SK-N-MC (cell line): ENCODE measurements at regions not wholly inside any gene's neighbourhood (a gene's known extent, or its start where the extent isn't known, plus 50 kb on each side); places are given as distances from the start of the nearest gene placed in this dataset.

Experiments
- DNase-seq: peaks from one replicate; pipeline ENCODE4 v3.0.0-alpha.2; 2011; ENCODE audit warnings: low read depth, low spot score
- H3K27ac ChIP-seq: fragments of 200-600 bp; sonication (generic); 2 replicates; pipeline ENCODE4 v1.5.1; 2016; ENCODE audit warnings: mixed run types
- H3K36me3 ChIP-seq: fragments of 200-600 bp; sonication (generic); 2 replicates; pipeline ENCODE4 v1.6.1; 2017; ENCODE audit warnings: antibody characterized with exemption, low read length, mixed read lengths; ENCODE audit not compliant: insufficient read depth
- H3K4me3 ChIP-seq: fragments of 200-600 bp; sonication (generic); 2 replicates; pipeline ENCODE4 v1.5.1; 2016
- H3K9ac ChIP-seq: fragments of 200-600 bp; sonication (generic); 2 replicates; pipeline ENCODE4 v1.8.0; 2017; ENCODE audit warnings: mixed run types, mixed read lengths; ENCODE audit not compliant: insufficient read length
- H3K9me3 ChIP-seq: fragments of 200-600 bp; sonication (generic); 2 replicates; pipeline ENCODE4 v1.6.1; 2017; ENCODE audit warnings: low read depth, mild to moderate bottlenecking, antibody characterized with exemption, low read length, moderate library complexity, mixed read lengths
- EZH2 ChIP-seq: fragments of 200-600 bp; sonication (generic); IDR thresholded peaks from one replicate; pipeline ENCODE4 v1.6.1; 2017; ENCODE audit warnings: antibody characterized with exemption
- FOXP2 ChIP-seq: optimal IDR thresholded peaks from 2 replicates; pipeline ENCODE3; 2011; ENCODE audit warnings: mild to moderate bottlenecking, moderate library complexity; ENCODE audit not compliant: insufficient read depth; ENCODE audit errors: extremely low read length, control extremely low read depth
- POLR2AphosphoS5 ChIP-seq: IDR thresholded peaks from 2 replicates; pipeline ENCODE4 v1.6.1; 2012; ENCODE audit warnings: mild to moderate bottlenecking, low read depth, low read length, borderline replicate concordance

DNA sequence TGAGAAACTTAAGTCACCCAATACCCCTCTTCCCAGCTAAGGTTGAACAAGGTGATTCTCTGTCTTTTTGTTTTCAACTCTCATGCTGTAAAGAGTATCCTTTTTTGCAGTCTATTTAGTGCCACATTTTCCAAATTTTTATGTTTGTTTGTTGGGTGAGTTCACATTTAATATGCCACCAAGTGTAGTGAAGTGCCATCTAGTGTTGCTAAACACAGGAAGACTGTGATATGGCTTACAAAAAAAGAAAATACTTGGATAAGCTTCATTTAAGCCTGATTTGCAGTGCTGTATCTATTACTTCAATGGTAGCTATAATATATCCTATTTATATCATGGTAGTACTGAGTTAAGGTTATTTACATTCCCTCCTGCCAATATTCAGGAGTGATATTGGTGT, 319.2 kb upstream of the CHORDC1 start:
- no peak for DNase-seq
- H3K36me3 ChIP-seq, result no peaks in the 10 kb centered on the region
- H3K4me3 ChIP-seq, result no peak overlapping the region
- no peak for TF ChIP-seq FOXP2
- TF ChIP-seq POLR2AphosphoS5, result no peak
- TF ChIP-seq EZH2, result no peak
- H3K9ac ChIP-seq, result no peak overlapping the region
- H3K9me3 ChIP-seq, result no peaks in the 10 kb centered on the region
- no peak overlapping the region for H3K27ac ChIP-seq

DNA sequence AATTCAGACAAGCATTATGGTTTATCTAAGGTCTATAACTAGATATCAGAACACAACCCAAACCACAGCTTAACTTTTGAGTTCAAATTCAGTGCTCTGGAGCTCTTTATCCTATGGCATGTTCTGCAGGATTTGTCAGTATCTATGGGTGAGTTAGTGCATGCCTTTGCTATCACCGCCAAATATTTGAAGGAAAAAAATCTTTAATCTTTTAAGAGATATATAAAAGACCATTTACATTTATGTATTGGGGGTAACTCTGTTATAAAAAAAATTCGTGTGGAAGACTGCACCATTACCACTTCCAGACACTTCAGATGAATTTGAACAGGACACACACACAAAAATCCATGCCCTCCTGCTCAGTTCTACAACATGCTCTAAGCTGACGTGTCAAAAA, 313.5 kb upstream of the CHORDC1 start:
- H3K36me3 ChIP-seq, result no peaks in the 10 kb centered on the region
- H3K9ac ChIP-seq, result no peak overlapping the region
- no peaks in the 10 kb centered on the region for H3K9me3 ChIP-seq
- no peak overlapping the region for H3K27ac ChIP-seq
- no peak for TF ChIP-seq FOXP2
- TF ChIP-seq EZH2, result no peak
- TF ChIP-seq POLR2AphosphoS5, result no peak
- no peak for DNase-seq
- H3K4me3 ChIP-seq, result no peak overlapping the region

DNA sequence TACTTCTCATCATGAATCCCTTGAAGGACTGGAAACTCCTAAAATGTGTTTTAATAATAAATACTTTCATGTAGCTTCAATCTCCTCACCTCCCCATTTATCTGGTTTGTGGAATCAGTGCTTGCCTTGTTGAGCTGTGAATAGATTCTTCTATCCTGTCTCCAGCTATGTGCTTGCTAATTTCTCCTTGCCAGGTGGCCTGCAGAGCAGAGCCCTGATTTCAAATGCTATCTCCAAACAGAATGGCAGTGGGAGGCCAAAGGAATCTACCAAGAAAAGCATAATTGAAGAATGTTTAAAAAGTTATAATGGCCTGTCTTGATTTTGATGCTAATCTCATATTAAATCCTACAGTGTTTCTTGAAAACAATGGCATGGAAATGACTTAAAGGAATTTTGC, 309.3 kb upstream of the CHORDC1 start:
- H3K9me3 ChIP-seq, result no peaks in the 10 kb centered on the region
- no peak for TF ChIP-seq POLR2AphosphoS5
- no peak for TF ChIP-seq EZH2
- no peak for TF ChIP-seq FOXP2
- no peaks in the 10 kb centered on the region for H3K36me3 ChIP-seq
- DNase-seq, result no peak
- H3K9ac ChIP-seq, result no peak overlapping the region
- H3K27ac ChIP-seq, result no peak overlapping the region
- H3K4me3 ChIP-seq, result no peak overlapping the region

DNA sequence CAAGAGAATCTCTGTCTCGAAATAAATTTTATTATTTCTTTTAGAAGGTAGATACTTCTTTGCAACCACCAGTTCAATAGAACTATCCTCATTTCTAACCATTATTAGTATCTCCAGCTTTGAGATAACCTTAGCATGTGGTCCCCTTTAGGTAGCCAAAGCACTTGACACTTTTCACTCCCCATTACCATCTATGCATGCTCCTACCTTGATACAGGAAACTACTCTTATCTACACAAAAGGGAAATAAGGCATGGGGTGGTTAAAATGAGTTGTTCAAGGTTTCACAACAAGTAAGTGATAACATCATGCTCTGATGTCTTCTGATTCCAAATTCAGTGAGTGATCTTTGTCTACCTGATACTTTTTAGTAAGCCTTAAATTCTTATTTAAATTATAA, 308.2 kb upstream of the CHORDC1 start:
- no peaks in the 10 kb centered on the region for H3K36me3 ChIP-seq
- no peaks in the 10 kb centered on the region for H3K9me3 ChIP-seq
- H3K9ac ChIP-seq, result no peak overlapping the region
- no peak overlapping the region for H3K27ac ChIP-seq
- no peak for DNase-seq
- H3K4me3 ChIP-seq, result no peak overlapping the region
- no peak for TF ChIP-seq POLR2AphosphoS5
- TF ChIP-seq EZH2, result no peak
- TF ChIP-seq FOXP2, result no peak

DNA sequence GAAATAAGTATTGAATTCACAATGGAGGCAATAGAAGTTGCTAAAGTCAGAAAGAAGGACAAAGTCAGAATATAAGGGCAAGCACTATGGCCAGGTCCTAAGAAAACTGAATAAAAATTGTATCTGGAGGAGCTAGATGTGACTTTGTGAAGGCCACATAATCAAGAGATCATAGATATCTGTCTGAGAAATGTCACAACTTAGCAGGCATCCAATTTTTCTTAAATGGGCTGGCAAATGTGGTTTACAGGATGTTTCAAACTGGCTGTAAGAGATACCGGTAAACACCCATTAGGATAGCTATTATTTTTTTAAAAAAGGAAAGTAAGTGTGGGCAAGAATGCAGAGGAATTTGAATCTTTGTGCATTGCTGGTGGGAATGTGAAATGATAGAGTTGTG, 303.1 kb upstream of the CHORDC1 start:
- no peak for DNase-seq
- H3K9ac ChIP-seq, result no peak overlapping the region
- no peaks in the 10 kb centered on the region for H3K36me3 ChIP-seq
- H3K4me3 ChIP-seq, result no peak overlapping the region
- no peak for TF ChIP-seq EZH2
- TF ChIP-seq FOXP2, result no peak
- TF ChIP-seq POLR2AphosphoS5, result no peak
- no peak overlapping the region for H3K27ac ChIP-seq
- no peaks in the 10 kb centered on the region for H3K9me3 ChIP-seq

DNA sequence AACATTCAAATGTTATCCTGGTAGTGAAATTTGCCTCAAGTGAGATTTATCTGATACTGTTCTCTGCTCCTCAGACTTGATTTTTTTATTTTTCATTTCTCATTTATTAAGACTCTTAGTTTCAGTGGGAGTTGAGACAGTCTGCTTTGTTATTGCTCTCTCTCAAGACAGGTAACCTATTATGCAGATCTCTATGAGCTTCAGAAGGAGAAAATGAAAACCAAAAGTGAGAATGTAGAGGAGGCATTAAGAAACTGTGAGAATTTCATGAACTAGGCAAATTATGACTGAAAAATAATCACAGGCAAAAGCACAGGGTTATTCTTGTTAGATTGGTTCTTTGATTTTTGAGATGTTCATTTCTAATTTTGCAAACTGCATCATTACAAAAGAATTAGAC, 290.0 kb upstream of the CHORDC1 start:
- no peak for TF ChIP-seq EZH2
- TF ChIP-seq FOXP2, result no peak
- TF ChIP-seq POLR2AphosphoS5, result no peak
- no peak overlapping the region for H3K4me3 ChIP-seq
- H3K36me3 ChIP-seq, result no peaks in the 10 kb centered on the region
- no peak for DNase-seq
- H3K27ac ChIP-seq, result 0 out of 2 replicates have a peak overlapping the region, but pooled peaks have one; percentile 83
- H3K9me3 ChIP-seq, result no peaks in the 10 kb centered on the region
- no peak overlapping the region for H3K9ac ChIP-seq

DNA sequence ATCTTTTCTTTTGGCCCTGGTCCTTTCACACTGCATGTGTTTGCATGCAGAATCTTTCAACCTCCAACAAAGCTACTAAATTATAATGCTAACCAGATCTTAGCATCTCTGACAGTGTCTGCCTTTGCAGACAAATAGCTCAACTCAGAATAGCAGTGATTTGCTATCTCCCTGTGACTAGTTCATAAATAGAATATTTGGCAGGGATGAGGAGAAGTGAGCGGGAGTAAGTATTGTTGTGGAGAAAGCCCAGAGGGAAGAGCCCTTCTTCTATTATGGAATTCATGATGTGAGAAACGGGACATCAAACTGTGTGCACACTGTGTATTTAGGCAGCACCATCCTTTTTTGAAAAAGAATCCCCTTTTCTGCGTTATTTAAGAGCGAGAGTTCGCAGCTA, 288.0 kb upstream of the CHORDC1 start:
- Histone ChIP-seq H3K36me3 (no peaks in the 10 kb centered on the region), H3K9me3 (no peaks in the 10 kb centered on the region), H3K4me3 (no peak overlapping the region), H3K9ac (no peak overlapping the region), H3K27ac (no peak overlapping the region)
- no peak for TF ChIP-seq FOXP2
- no peak for TF ChIP-seq EZH2
- TF ChIP-seq POLR2AphosphoS5, result no peak
- no peak for DNase-seq

DNA sequence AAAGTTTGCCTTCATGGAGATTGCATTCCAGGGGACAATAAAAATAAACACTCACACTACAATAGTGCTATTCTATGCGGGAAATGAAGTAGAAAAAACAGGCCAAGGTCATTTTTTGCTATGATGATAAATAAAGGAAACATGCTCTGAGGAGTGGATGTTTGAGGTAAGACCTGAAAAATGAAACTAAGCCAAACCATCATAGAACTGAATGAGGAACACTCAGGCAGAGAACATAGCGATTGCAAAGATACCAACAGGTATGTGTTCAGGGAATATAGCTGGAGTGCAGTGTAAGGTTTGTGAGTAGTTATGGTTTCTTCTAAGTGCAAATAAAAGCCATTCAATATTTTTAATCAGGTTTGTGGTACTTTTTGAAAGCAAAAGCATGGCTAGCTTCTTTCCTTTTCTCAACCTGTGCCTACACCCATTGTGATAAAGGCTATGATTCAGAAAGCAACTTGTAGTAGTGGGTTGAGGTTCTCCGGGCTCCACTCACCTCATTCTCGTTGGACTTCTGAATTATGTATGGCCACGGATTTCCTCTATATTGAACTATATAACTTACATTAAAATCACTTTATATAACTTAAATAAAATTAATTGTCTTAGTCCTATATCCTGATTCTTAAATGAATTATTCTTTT, 278.2 kb upstream of the CHORDC1 start:
- DNase-seq, result no peak

DNA sequence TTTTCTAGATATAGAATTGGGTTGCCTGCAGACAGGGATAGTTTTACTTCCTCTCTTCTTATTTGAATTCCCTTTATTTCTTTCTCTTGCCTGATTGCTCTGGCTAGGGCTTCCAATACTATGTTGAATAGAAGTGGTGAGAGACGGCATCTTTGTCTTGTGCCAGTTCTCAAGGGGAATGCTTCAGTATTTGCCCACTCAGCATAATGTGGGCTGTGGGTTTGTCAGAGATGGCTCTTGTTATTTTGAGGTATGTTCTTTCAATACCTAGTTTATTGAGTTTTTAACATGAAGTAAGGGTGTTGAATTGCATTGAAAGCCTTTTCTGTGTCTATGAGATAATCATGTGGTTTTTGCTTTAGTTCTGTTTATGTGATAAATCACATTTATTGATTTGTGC, 273.9 kb upstream of the CHORDC1 start:
- Histone ChIP-seq H3K9ac (no peak overlapping the region), H3K4me3 (no peak overlapping the region), H3K27ac (no peak overlapping the region), H3K9me3 (no peaks in the 10 kb centered on the region), H3K36me3 (no peaks in the 10 kb centered on the region)
- TF ChIP-seq POLR2AphosphoS5 (no peak), FOXP2 (no peak), EZH2 (no peak)
- DNase-seq, result no peak

More for the DNA sequence above, 278.2 kb upstream of the CHORDC1 start:
- Histone ChIP-seq H3K27ac (no peak overlapping the region), H3K36me3 (no peaks in the 10 kb centered on the region), H3K9me3 (no peaks in the 10 kb centered on the region), H3K4me3 (no peak overlapping the region), H3K9ac (no peak overlapping the region)
- TF ChIP-seq FOXP2 (no peak), EZH2 (no peak), POLR2AphosphoS5 (no peak)
